ENCODE measurements at regions not wholly inside any gene's neighbourhood (a gene's known extent, or its start where the extent isn't known, plus 50 kb on each side); places are given as distances from the start of the nearest gene placed in this dataset.

DNA sequence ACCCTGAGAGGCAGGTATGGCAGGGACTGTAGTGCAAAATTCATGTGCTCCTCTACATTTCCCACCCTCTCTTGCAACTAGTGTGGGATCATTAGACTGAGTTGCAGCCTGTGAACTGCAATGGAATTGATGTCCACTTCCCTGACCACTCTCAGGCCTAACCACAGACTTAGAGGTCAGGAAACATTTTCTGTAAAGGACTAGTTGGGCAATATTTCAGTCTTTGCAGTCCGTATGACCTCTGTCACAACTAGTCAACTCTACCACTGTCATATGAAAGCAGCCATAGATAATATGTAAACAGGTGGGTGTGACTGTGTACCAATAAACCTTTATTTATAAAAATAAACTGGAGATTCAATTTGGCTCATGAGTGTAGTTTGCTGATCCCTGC is 134.4 kb upstream of the TOP1 start:
- no peak overlapping the region for H3K9ac ChIP-seq (replicated peaks; ENCODE audit: extremely low read depth, insufficient read depth, low read length)
- H3K9me1 ChIP-seq (replicated peaks; ENCODE audit: control insufficient read depth, extremely low read depth, insufficient read depth, low read length), result no peaks in the 10 kb centered on the region
- no peaks in the 10 kb centered on the region for H3K36me3 ChIP-seq (ENCODE audit: control insufficient read depth in 2 of 2, extremely low read depth in 1 of 2, insufficient read depth in 2 of 2, low read length in 2 of 2)
- TF ChIP-seq MYC (IDR thresholded peaks at IDR 0.05; ENCODE audit: low read depth, low read length) (no peak), JUN (IDR thresholded peaks at IDR 0.05; ENCODE audit: borderline replicate concordance, insufficient read depth, insufficient read length, low read depth) (no peak), EZH2 (IDR thresholded peaks at IDR 0.05; ENCODE audit: borderline replicate concordance, low read depth, low read length, severe bottlenecking) (no peak), GATA2 (IDR thresholded peaks at IDR 0.05; ENCODE audit: insufficient read depth, insufficient read length, low read depth, low read length) (no peak), POLR2A (IDR thresholded peaks at IDR 0.05; ENCODE audit: low read depth, low read length) (no peak), POLR2AphosphoS5 (IDR thresholded peaks at IDR 0.05; ENCODE audit: insufficient read depth, low read depth, low read length) (no peak), FOS (IDR thresholded peaks at IDR 0.05; ENCODE audit: borderline replicate concordance, insufficient read depth, low read length) (no peak)
- TF ChIP-seq, protein P1, sequence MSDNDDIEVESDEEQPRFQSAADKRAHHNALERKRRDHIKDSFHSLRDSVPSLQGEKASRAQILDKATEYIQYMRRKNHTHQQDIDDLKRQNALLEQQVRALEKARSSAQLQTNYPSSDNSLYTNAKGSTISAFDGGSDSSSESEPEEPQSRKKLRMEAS (IDR thresholded peaks at IDR 0.05; ENCODE audit: insufficient read depth, insufficient read length), result no peak
- TF ChIP-seq, protein P2, sequence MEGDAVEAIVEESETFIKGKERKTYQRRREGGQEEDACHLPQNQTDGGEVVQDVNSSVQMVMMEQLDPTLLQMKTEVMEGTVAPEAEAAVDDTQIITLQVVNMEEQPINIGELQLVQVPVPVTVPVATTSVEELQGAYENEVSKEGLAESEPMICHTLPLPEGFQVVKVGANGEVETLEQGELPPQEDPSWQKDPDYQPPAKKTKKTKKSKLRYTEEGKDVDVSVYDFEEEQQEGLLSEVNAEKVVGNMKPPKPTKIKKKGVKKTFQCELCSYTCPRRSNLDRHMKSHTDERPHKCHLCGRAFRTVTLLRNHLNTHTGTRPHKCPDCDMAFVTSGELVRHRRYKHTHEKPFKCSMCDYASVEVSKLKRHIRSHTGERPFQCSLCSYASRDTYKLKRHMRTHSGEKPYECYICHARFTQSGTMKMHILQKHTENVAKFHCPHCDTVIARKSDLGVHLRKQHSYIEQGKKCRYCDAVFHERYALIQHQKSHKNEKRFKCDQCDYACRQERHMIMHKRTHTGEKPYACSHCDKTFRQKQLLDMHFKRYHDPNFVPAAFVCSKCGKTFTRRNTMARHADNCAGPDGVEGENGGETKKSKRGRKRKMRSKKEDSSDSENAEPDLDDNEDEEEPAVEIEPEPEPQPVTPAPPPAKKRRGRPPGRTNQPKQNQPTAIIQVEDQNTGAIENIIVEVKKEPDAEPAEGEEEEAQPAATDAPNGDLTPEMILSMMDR (IDR thresholded peaks at IDR 0.05; ENCODE audit: extremely low read depth in 1 of 2, insufficient read depth in 1 of 2, low read depth in 1 of 2, low read length in 2 of 2), result no peak
- no peak overlapping the region for H3K27ac ChIP-seq (ENCODE audit: insufficient read depth, low read depth, low read length)
- dilution Hi-C loops (cut with MboI; ENCODE audit: extremely low pct_ligation_motif_present, low sequenced_read_pairs), result no loop called here
- DNase-seq (ENCODE audit: low read depth, low spot score), result no peak
- H2AFZ ChIP-seq (ENCODE audit: low read depth, low read length), result no peak overlapping the region
- ChIA-PET POLR2A (no interaction called here), CTCF (interaction anchor here (1.3 kb wide), 1 partner anchor 153 kb away, joined by 4 read pairs; no protein-coding TSS in a partner anchor)
- no peaks in the 10 kb centered on the region for H3K27me3 ChIP-seq (ENCODE audit: control insufficient read depth in 2 of 2, insufficient read depth in 2 of 2, low read length in 2 of 2)
- H3K4me2 ChIP-seq (ENCODE audit: insufficient read depth, low read length), result no peak overlapping the region
- intact Hi-C loops (cut with micrococcal nuclease), result no loop called here
- FAIRE-seq, result no peak
- no peaks in the 10 kb centered on the region for H3K79me2 ChIP-seq (ENCODE audit: control insufficient read depth, insufficient read depth, low read length)
- BruUV-seq (replicated peaks), result no TSS peak
- no peak overlapping the region for H3K4me3 ChIP-seq (replicated peaks in 1 of 3; ENCODE audit: insufficient read depth in 1 of 3, low read depth in 1 of 3, low read length in 3 of 3)
- H3K9me3 ChIP-seq (replicated peaks; ENCODE audit: control insufficient read depth, insufficient read depth, low read length), result no peaks in the 10 kb centered on the region
- H4K20me1 ChIP-seq (replicated peaks; ENCODE audit: control insufficient read depth, extremely low read depth, insufficient read depth, low read length), result no peaks in the 10 kb centered on the region
- H3K4me1 ChIP-seq (ENCODE audit: control insufficient read depth, extremely low read depth, insufficient read depth, low read length), result no peaks in the 10 kb centered on the region
